Activated naive CD8-positive, alpha-beta T cell (primary cell): ENCODE measurements at regions not wholly inside any gene's neighbourhood (a gene's known extent, or its start where the extent isn't known, plus 50 kb on each side); places are given as distances from the start of the nearest gene placed in this dataset.

ENCODE experiments used
- H3K27ac Mint-ChIP-seq: one replicate; pipeline ENCODE4 v1.8.0; 2021; ENCODE audit warnings: mixed read lengths
- H3K27me3 Mint-ChIP-seq: one replicate; pipeline ENCODE4 v1.8.0; 2021; ENCODE audit warnings: mixed read lengths
- H3K36me3 Mint-ChIP-seq: one replicate; pipeline ENCODE4 v1.8.0; 2021; ENCODE audit warnings: mixed read lengths
- H3K4me1 Mint-ChIP-seq: one replicate; pipeline ENCODE4 v1.8.0; 2021; ENCODE audit warnings: low read depth, mixed read lengths
- H3K4me3 Mint-ChIP-seq: one replicate; pipeline ENCODE4 v1.8.0; 2021; ENCODE audit warnings: mild to moderate bottlenecking, mixed read lengths
- H3K9me3 Mint-ChIP-seq: one replicate; pipeline ENCODE4 v1.8.0; 2021; ENCODE audit warnings: low read depth, mixed read lengths

GRCh38 chr2:601387-601698, 75.9 kb downstream of the TMEM18 start:
- H3K4me3 Mint-ChIP-seq: no peak overlapping the region
- no peak overlapping the region for H3K27ac Mint-ChIP-seq
- H3K36me3 Mint-ChIP-seq: no peaks in the 10 kb centered on the region
- no peaks in the 10 kb centered on the region for H3K27me3 Mint-ChIP-seq
- H3K9me3 Mint-ChIP-seq: no peaks in the 10 kb centered on the region
- no peaks in the 10 kb centered on the region for H3K4me1 Mint-ChIP-seq

- Mint-ChIP-seq H3K27me3 (no peaks in the 10 kb centered on the region), H3K9me3 (no peaks in the 10 kb centered on the region), H3K4me1 (no peaks in the 10 kb centered on the region), H3K36me3 (no peaks in the 10 kb centered on the region), H3K4me3 (no peak overlapping the region), H3K27ac (no peak overlapping the region)
Observed at GRCh38 chr2:600542-601386, 76.4 kb downstream of the TMEM18 start.

DNA sequence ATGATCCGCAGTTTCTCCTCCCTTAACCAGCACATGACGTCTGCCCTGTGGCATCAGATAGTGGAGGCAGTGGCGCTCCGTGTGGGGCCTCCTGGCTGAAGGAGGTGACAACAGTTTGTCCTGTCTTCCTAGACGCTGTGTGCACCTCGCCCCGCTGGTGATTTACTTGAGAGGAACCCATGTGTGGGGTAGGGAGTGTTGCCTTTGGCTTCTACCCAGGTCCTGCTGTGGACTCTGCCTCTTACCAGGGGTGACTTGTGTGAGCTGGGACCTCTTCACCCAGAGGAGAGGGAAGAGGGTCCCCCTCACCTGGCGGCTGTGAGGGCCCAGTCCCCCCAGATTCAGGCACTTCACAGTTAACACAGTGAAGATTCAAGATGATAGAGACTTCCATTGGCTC, 77.6 kb downstream of the TMEM18 start:
- Mint-ChIP-seq H3K9me3 (no peaks in the 10 kb centered on the region), H3K4me1 (no peaks in the 10 kb centered on the region), H3K27me3 (no peaks in the 10 kb centered on the region), H3K4me3 (no peak overlapping the region), H3K36me3 (no peaks in the 10 kb centered on the region), H3K27ac (no peak overlapping the region)

- H3K27me3 Mint-ChIP-seq: no peaks in the 10 kb centered on the region
- no peaks in the 10 kb centered on the region for H3K36me3 Mint-ChIP-seq
- no peaks in the 10 kb centered on the region for H3K4me1 Mint-ChIP-seq
- H3K27ac Mint-ChIP-seq: no peak overlapping the region
- no peaks in the 10 kb centered on the region for H3K9me3 Mint-ChIP-seq
- no peak overlapping the region for H3K4me3 Mint-ChIP-seq
Observed at GRCh38 chr2:598058-598802, 79.0 kb downstream of the TMEM18 start.

- Mint-ChIP-seq H3K9me3 (no peaks in the 10 kb centered on the region), H3K27me3 (peaks cover 1% of the 10 kb centered on the region), H3K27ac (no peak overlapping the region), H3K36me3 (no peaks in the 10 kb centered on the region), H3K4me3 (no peak overlapping the region), H3K4me1 (no peaks in the 10 kb centered on the region)
Observed at GRCh38 chr2:595831-596592, 81.2 kb downstream of the TMEM18 start.

GRCh38 chr2:595141-595815, 81.9 kb downstream of the TMEM18 start:
- Mint-ChIP-seq H3K4me1 (no peaks in the 10 kb centered on the region), H3K4me3 (no peak overlapping the region), H3K27ac (no peak overlapping the region), H3K27me3 (peaks cover 1% of the 10 kb centered on the region), H3K36me3 (no peaks in the 10 kb centered on the region), H3K9me3 (no peaks in the 10 kb centered on the region)

DNA sequence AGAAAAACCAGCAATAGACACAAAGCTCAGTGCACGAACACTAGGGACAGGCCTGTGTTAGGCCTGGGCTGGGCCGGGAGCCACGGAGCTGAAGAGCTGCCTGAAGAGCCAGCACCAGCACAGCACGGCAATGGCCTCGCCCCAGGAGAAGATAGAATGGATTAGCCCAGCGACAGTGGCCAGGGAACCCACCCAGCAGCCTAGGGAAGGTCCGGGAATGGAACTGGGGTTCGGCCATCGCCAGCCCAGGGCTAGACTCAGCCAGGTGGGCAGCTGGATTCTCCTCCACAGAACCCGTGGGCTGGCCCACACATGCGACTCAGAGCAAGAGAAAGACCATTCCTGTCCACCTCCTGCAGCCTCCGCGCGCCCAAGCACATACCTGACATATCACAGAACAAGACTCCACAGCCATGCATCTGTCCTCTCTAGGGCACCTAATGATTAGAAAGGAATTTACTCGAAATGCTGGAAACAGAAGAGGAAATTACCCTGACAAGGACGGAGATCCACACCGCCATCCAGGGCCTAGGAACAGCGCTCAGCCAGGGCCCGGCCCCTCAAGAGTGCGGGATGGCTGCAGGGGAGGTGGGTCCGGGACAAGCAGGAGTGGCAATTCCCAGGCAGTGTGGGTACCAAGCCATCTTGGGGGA, 82.8 kb downstream of the TMEM18 start:
- Mint-ChIP-seq H3K9me3 (no peaks in the 10 kb centered on the region), H3K4me3 (no peak overlapping the region), H3K4me1 (no peaks in the 10 kb centered on the region), H3K27ac (no peak overlapping the region), H3K36me3 (no peaks in the 10 kb centered on the region), H3K27me3 (peaks cover 1% of the 10 kb centered on the region)

DNA sequence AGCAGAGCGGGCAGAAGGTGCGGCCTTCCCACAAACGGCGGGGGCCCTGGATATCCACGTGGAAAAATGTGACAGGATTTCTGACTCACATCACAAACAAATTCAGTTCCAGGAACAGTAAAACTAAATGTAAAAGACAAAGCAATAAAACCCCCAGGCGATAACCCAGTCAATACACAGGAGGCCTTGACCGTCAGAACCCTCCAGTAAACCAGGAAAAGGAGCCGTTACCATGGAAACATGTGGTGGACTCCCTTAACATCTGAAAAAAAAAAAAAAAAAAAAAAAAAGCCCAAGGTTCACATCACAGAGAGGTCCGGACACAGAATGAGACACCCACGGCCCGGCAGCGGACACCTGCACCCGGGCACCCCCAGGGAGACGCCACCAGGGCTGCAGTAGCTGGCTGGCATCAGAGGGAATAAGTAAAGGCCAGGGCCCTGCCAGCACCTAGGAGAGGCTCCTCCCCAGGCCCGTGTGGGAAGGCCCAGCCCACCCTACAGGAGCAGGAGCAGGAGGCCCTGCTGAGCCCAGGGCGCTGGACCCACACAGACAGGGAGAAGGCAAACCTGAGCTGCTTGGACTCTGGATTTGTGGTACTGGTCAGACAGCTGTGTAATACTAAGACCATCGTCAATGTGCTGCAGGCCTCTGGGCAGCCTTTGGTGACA, 83.7 kb downstream of the TMEM18 start:
- Mint-ChIP-seq H3K36me3 (no peaks in the 10 kb centered on the region), H3K27me3 (peaks cover 5% of the 10 kb centered on the region), H3K9me3 (no peaks in the 10 kb centered on the region), H3K27ac (no peak overlapping the region), H3K4me3 (no peak overlapping the region), H3K4me1 (no peaks in the 10 kb centered on the region)

GRCh38 chr2:592737-593136, 84.5 kb downstream of the TMEM18 start:
- H3K27me3 Mint-ChIP-seq: peaks cover 5% of the 10 kb centered on the region
- H3K4me1 Mint-ChIP-seq: no peaks in the 10 kb centered on the region
- H3K9me3 Mint-ChIP-seq: no peaks in the 10 kb centered on the region
- no peak overlapping the region for H3K27ac Mint-ChIP-seq
- no peak overlapping the region for H3K4me3 Mint-ChIP-seq
- no peaks in the 10 kb centered on the region for H3K36me3 Mint-ChIP-seq

DNA sequence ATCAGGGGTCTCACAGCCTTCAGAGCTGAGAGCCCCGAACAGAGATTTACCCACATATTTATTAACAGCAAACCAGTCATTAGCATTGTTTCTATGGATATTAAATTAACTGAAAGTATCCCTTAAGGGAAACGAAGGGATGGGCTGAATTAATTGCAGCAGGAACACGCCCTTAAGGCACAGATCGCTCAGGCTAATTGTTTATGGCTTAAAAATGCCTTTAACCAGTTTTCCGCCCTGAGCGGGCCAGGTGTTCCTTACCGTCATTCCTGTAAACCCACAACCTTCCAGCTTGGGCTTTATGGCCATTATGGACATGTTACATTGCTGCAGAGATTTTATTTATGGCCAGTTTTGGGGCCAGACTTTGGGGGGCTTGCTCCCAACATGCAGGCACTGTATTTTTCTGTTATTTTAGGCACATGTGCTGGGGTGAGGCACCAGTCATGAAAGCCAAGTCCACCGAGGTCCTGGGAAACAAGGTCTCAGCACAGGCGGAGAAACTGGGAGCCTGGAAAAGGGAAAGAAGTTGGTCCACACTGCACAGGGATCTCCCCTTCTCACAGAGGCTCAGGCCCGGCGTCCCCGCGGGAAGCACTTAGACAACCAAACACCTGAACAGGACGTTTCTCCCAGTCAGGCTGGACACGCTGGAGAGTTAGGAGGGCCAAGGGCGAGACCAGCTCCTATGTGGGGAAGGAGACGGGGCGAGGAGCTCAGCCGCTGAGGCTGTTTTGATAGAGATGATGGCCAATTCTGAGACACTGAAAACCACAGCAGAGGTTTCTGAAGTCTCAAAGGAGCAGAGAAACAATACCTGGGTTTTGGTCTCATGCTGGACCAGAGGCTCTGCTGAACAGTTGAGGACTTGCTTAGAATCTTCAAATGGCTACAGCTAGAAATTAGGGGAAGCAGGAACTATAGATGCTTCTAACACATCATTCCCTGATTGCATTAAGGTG, 86.7 kb downstream of the TMEM18 start:
- no peaks in the 10 kb centered on the region for H3K9me3 Mint-ChIP-seq
- H3K4me1 Mint-ChIP-seq: peaks cover 5% of the 10 kb centered on the region
- H3K4me3 Mint-ChIP-seq: no peak overlapping the region
- H3K27me3 Mint-ChIP-seq: peaks cover 5% of the 10 kb centered on the region
- no peak overlapping the region for H3K27ac Mint-ChIP-seq
- H3K36me3 Mint-ChIP-seq: no peaks in the 10 kb centered on the region

DNA sequence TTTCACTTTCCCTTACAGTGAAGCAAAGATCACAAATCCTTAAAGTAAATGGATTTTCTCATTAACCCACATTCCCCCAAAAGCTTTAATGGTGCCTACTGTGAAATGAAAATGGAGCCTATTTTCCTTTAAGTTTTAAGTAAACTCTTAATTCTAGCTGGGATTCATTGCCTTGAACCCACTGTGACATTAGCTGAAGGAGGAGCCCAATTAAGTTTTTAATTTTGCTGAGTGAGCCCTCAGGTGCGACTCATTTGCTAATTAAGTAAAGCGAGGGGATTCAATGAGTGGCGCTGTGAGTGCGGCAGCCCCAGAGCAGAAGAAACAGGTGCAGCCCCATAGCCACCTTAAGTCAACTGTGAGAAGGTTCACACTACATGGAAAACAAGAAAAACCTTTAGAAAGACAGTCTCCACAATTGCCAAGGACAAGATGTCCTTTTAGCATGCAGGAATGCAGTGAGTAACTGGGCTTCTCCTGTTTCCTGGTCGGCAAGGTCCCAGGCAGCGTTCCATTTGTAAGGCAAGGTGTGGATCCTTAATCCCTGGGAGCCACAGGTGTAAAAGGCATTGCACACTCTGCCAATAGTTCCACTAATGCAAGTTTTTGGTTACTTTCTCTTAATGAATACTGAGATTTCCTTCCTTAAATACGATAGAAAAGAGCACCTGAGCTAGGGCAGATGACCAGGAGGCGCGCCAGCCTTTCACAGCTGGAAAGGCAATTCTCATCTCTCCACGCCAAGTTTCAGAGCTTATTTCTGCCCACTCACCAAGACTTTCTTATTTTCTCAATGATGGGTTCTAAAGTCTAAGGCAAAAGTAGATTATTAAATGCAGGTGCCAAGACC, 87.7 kb downstream of the TMEM18 start:
- Mint-ChIP-seq H3K27me3 (peaks cover 5% of the 10 kb centered on the region), H3K4me1 (peaks cover 15% of the 10 kb centered on the region), H3K27ac (no peak overlapping the region), H3K36me3 (no peaks in the 10 kb centered on the region), H3K4me3 (no peak overlapping the region), H3K9me3 (no peaks in the 10 kb centered on the region)

GRCh38 chr2:588074-588645, 89.0 kb downstream of the TMEM18 start:
- H3K27me3 Mint-ChIP-seq: peaks cover 5% of the 10 kb centered on the region

More at GRCh38 chr2:588074-588645, 89.0 kb downstream of the TMEM18 start:
- Mint-ChIP-seq H3K9me3 (no peaks in the 10 kb centered on the region), H3K36me3 (no peaks in the 10 kb centered on the region), H3K27ac (no peak overlapping the region), H3K4me3 (no peak overlapping the region), H3K4me1 (peaks cover 15% of the 10 kb centered on the region)
